HCT116 (cell line): ENCODE measurements at regions not wholly inside any gene's neighbourhood (a gene's known extent, or its start where the extent isn't known, plus 50 kb on each side); places are given as distances from the start of the nearest gene placed in this dataset.

Experiments used
- ATAC-seq: fragments of 200-7000 bp; cut with Tn5 transposase; 2 replicates; pipeline ENCODE4 v1.9.1; 2020; ENCODE audit warnings: mild to moderate bottlenecking, moderate library complexity
- BruUV-seq: library from RNA; stranded (reverse); fragments of 400-500 nt; replicated peaks from 2 replicates; lab custom pipeline; 2021; lab: Mats Ljungman, UMichigan
- CTCF ChIA-PET: fragments of 300-600 bp; sonication (Branson Sonifier 250); formaldehyde crosslinking; loops from one replicate; lab custom pipeline; 2021; ENCODE audit warnings: antibody characterized with exemption; lab: Charles Lee
- POLR2A ChIA-PET: fragments of 300-600, 350-600 bp; sonication (Branson Sonifier 250); formaldehyde crosslinking; loops from one replicate; lab custom pipeline; 2021; ENCODE audit warnings: antibody characterized with exemption; lab: Charles Lee
- RAD21 ChIA-PET, 2 experiments: fragments of 300-600 bp; sonication (Branson Sonifier 250); formaldehyde crosslinking; loops; one replicate each; lab custom pipeline; 2023; ENCODE audit warnings: low total read pairs in 2 of 2; ENCODE audit not compliant: uncharacterized antibody in 2 of 2, unreplicated experiment in 2 of 2, low non-redundant PET in 1 of 2; lab: Charles Lee
- DNase-seq: peaks from one replicate; pipeline ENCODE4 v3.0.0-alpha.2; 2010; ENCODE audit warnings: low read depth, low spot score
- H2AFZ ChIP-seq: fragments of 200-600 bp; shearing (Covaris generic), sonication (generic); 2 replicates; pipeline ENCODE4 v1.6.1; 2017; ENCODE audit warnings: low read depth, mixed run types, mixed read lengths, antibody characterized with exemption, low read length; ENCODE audit not compliant: poor library complexity, severe bottlenecking
- H3K27ac ChIP-seq: 2 replicates; pipeline ENCODE4 v1.5.1; 2012; ENCODE audit warnings: low read depth, low read length
- H3K27me3 ChIP-seq: fragments of 200-600 bp; sonication (generic); 2 replicates; pipeline ENCODE4 v1.6.1; 2016; ENCODE audit warnings: mixed run types, low read length, mixed read lengths; ENCODE audit not compliant: insufficient read depth
- H3K36me3 ChIP-seq, 2 experiments: fragments of 200-500 bp in 1 of 2; fragments of 200-600 bp in 1 of 2; sonication (Bioruptor generic) in 1 of 2; sonication (generic) in 1 of 2; 2 replicates each; pipeline versions ENCODE4 v1.5.1 to v1.6.1; 2014 to 2016; ENCODE audit warnings: low read length in 2 of 2, inconsistent platforms in 1 of 2, mixed read lengths in 1 of 2, mixed run types in 1 of 2; ENCODE audit not compliant: insufficient read depth in 2 of 2, control insufficient read depth in 1 of 2
- H3K4me1 ChIP-seq, 2 experiments: fragments of 200-600 bp in 1 of 2; sonication (generic) in 1 of 2; 2 replicates each; pipeline versions ENCODE4 v1.5.1 to v1.6.1; 2012 to 2017; ENCODE audit warnings: low read length in 2 of 2, inconsistent platforms in 1 of 2, mild to moderate bottlenecking in 1 of 2, mixed read lengths in 1 of 2, mixed run types in 1 of 2, moderate library complexity in 1 of 2; ENCODE audit not compliant: insufficient read depth in 2 of 2, control insufficient read depth in 1 of 2
- H3K4me2 ChIP-seq: fragments of 200-600 bp; sonication (generic); 2 replicates; pipeline ENCODE4 v1.6.1; 2017; ENCODE audit warnings: mixed run types, low read length, mixed read lengths
- H3K4me3 ChIP-seq, 2 experiments: fragments of 200-600 bp in 1 of 2; sonication (generic) in 1 of 2; replicated peaks in 1 of 2; 2 replicates each; pipeline ENCODE4 v1.5.1; 2011 to 2016; ENCODE audit warnings: low read length in 2 of 2, control low read depth in 1 of 2, low read depth in 1 of 2, mild to moderate bottlenecking in 1 of 2, mixed read lengths in 1 of 2, mixed run types in 1 of 2
- H3K79me2 ChIP-seq: fragments of 200-600 bp; sonication (generic); 2 replicates; pipeline ENCODE4 v1.6.1; 2017; ENCODE audit warnings: mild to moderate bottlenecking, mixed run types, low read length, moderate library complexity, mixed read lengths; ENCODE audit not compliant: insufficient read depth
- H3K9ac ChIP-seq: fragments of 200-600 bp; sonication (generic); 2 replicates; pipeline ENCODE4 v1.6.1; 2016; ENCODE audit warnings: low read length, mixed read lengths
- H3K9me2 ChIP-seq: fragments of 200-600 bp; sonication (generic), shearing (Covaris generic); 2 replicates; pipeline ENCODE4 v1.6.1; 2017; ENCODE audit warnings: mixed run types, mild to moderate bottlenecking, moderate library complexity; ENCODE audit not compliant: insufficient read depth
- H3K9me3 ChIP-seq, 2 experiments: fragments of 200-500 bp in 1 of 2; fragments of 200-600 bp in 1 of 2; sonication (Bioruptor generic) in 1 of 2; sonication (generic) in 1 of 2; 2 replicates each; pipeline ENCODE4 v1.6.1; 2014 to 2017; ENCODE audit warnings: low read length in 2 of 2, mixed read lengths in 2 of 2, inconsistent platforms in 1 of 2, low read depth in 1 of 2, mild to moderate bottlenecking in 1 of 2, mixed run types in 1 of 2, moderate library complexity in 1 of 2; ENCODE audit not compliant: control insufficient read depth in 1 of 2, insufficient read depth in 1 of 2
- H4K20me1 ChIP-seq: fragments of 200-600 bp; sonication (generic), shearing (Covaris generic); 2 replicates; pipeline ENCODE4 v1.6.1; 2017; ENCODE audit warnings: mixed run types, mild to moderate bottlenecking, moderate library complexity; ENCODE audit not compliant: insufficient read depth
- EGR1 ChIP-seq: IDR thresholded peaks from 2 replicates; pipeline ENCODE4 v1.6.1; 2012; ENCODE audit warnings: low read depth
- EZH2 ChIP-seq: fragments of 200-600 bp; sonication (generic); IDR thresholded peaks from 2 replicates; pipeline ENCODE4 v1.6.1; 2017; ENCODE audit warnings: antibody characterized with exemption, mixed run types
- SP1 ChIP-seq: IDR thresholded peaks from 2 replicates; pipeline ENCODE4 v1.6.1; 2012; ENCODE audit warnings: low read depth
- YY1 ChIP-seq: IDR thresholded peaks from 2 replicates; pipeline ENCODE4 v1.6.1; 2011; ENCODE audit warnings: low read length, low read depth, moderate library complexity, mild to moderate bottlenecking; ENCODE audit not compliant: insufficient replicate concordance; ENCODE audit errors: extremely low read depth
- ZFX ChIP-seq: fragments of 450-650 bp; IDR thresholded peaks from 2 replicates; pipeline ENCODE4 v1.6.1; 2017
- intact Hi-C: fragments of 100-400 bp; cut with micrococcal nuclease; formaldehyde crosslinking; loops from 2 replicates; pipeline ENCODE4 v1.10.0; 2022
- TF ChIP-seq, protein P1 (sequence below): IDR thresholded peaks from 2 replicates; pipeline ENCODE4 v1.6.1; 2012; ENCODE audit warnings: low read depth

DNA sequence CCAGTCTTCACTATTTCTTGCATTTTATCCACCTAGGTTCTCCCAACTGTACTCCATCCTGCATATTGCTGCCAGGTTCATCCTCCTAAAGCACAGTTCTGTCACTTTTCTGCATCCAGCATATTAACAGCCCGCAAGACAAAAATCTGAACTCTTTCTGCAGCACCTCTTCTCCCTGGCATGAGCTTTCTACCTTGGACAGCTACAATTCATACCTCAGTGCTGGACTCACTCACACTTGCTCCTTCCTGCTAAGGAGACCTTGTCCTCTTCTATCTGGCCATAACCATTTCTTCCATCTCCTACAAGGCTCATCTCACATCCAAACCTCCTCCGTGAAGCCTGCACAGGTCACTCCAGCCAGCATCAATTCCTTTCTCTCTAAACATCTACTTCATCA is 170.1 kb upstream of the GRIP1 start:
- Histone ChIP-seq H3K27ac (no peak overlapping the region), H4K20me1 (no peaks in the 10 kb centered on the region), H3K27me3 (peaks cover 26% of the 10 kb centered on the region), H3K79me2 (no peaks in the 10 kb centered on the region), H2AFZ (no peak overlapping the region), H3K4me1 (no peaks in the 10 kb centered on the region), H3K9me2 (no peaks in the 10 kb centered on the region), H3K4me3 (no peak overlapping the region), H3K9me3 (no peaks in the 10 kb centered on the region), H3K4me2 (no peak overlapping the region), H3K36me3 (no peaks in the 10 kb centered on the region), H3K9ac (no peak overlapping the region)
- CTCF ChIA-PET, result no interaction called here
- intact Hi-C loops, result no loop called here
- no peak for DNase-seq
- POLR2A ChIA-PET, result no interaction called here
- RAD21 ChIA-PET, result no interaction called here
- TF ChIP-seq EGR1, result no peak
- TF ChIP-seq SP1, result no peak
- TF ChIP-seq, protein P1, sequence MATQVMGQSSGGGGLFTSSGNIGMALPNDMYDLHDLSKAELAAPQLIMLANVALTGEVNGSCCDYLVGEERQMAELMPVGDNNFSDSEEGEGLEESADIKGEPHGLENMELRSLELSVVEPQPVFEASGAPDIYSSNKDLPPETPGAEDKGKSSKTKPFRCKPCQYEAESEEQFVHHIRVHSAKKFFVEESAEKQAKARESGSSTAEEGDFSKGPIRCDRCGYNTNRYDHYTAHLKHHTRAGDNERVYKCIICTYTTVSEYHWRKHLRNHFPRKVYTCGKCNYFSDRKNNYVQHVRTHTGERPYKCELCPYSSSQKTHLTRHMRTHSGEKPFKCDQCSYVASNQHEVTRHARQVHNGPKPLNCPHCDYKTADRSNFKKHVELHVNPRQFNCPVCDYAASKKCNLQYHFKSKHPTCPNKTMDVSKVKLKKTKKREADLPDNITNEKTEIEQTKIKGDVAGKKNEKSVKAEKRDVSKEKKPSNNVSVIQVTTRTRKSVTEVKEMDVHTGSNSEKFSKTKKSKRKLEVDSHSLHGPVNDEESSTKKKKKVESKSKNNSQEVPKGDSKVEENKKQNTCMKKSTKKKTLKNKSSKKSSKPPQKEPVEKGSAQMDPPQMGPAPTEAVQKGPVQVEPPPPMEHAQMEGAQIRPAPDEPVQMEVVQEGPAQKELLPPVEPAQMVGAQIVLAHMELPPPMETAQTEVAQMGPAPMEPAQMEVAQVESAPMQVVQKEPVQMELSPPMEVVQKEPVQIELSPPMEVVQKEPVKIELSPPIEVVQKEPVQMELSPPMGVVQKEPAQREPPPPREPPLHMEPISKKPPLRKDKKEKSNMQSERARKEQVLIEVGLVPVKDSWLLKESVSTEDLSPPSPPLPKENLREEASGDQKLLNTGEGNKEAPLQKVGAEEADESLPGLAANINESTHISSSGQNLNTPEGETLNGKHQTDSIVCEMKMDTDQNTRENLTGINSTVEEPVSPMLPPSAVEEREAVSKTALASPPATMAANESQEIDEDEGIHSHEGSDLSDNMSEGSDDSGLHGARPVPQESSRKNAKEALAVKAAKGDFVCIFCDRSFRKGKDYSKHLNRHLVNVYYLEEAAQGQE, result peak; percentile 45
- no peak for ATAC-seq
- BruUV-seq, result no TSS peak

DNA sequence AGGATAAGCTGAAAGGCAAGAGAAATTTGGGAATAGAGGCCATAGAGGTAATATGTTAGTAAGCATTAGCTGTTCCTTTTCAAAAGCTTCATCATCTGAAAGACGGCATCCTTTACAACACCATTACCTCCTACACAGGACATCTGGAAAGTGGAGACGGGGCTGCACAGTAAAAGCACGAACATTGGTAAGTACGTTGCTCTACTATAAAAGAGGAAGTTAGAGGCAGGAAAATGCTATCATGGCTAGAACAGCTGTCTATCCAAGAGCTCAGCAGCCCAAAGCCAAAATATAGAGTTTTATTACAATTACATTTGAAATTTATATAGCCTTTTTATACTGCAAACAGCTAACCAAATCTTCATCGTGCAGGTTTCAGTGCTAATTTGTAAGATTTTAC is 172.3 kb upstream of the GRIP1 start:
- no peak overlapping the region for H3K4me3 ChIP-seq
- RAD21 ChIA-PET, result no interaction called here
- CTCF ChIA-PET, result no interaction called here
- TF ChIP-seq ZFX (no peak), YY1 (no peak), EZH2 (no peak)
- TF ChIP-seq, all 23 proteins: peak for 0
- Histone ChIP-seq H3K36me3 (no peaks in the 10 kb centered on the region), H3K27ac (no peak overlapping the region), H3K4me1 (no peaks in the 10 kb centered on the region), H3K9me3 (no peaks in the 10 kb centered on the region), H3K27me3 (peaks cover 29% of the 10 kb centered on the region), H3K4me2 (no peak overlapping the region), H4K20me1 (no peaks in the 10 kb centered on the region), H3K9me2 (no peaks in the 10 kb centered on the region), H3K79me2 (no peaks in the 10 kb centered on the region), H2AFZ (no peak overlapping the region), H3K9ac (no peak overlapping the region)
- DNase-seq (no peak), ATAC-seq (no peak)
- intact Hi-C loops, result no loop called here
- POLR2A ChIA-PET, result no interaction called here
- no TSS peak for BruUV-seq
